ENCODE measurements at regions not wholly inside any gene's neighbourhood (a gene's known extent, or its start where the extent isn't known, plus 50 kb on each side); places are given as distances from the start of the nearest gene placed in this dataset.
A peak's percentile ranks its signal among the peaks of the same experiment; 100 is the strongest.

- DNase-seq (ENCODE audit: low read depth in 4 of 4, low spot score in 1 of 4) = no peak
Observed at GRCh38 chr4:54992266-54992665, 133.1 kb downstream of the KDR start.

GRCh38 chr4:54988655-54989054 is 136.7 kb downstream of the KDR start:
- no peak for DNase-seq (ENCODE audit: low read depth in 4 of 4, low spot score in 1 of 4)

GRCh38 chr4:54986095-54986846 is 139.1 kb downstream of the KDR start:
- no peak for DNase-seq (ENCODE audit: low read depth in 4 of 4, low spot score in 1 of 4)

- DNase-seq (ENCODE audit: low read depth in 4 of 4, low spot score in 1 of 4) = no peak
Observed at GRCh38 chr4:54976682-54977081, 148.7 kb downstream of the KDR start.

- no peak for DNase-seq (ENCODE audit: low read depth in 4 of 4, low spot score in 1 of 4)
Observed at GRCh38 chr4:54976031-54976430, 149.4 kb downstream of the KDR start.

- DNase-seq (ENCODE audit: low read depth in 4 of 4, low spot score in 1 of 4) = no peak
Observed at GRCh38 chr4:54973784-54974183, 151.6 kb downstream of the KDR start.

GRCh38 chr4:54971474-54971950 is 153.9 kb downstream of the KDR start:
- no peak for DNase-seq (ENCODE audit: low read depth in 4 of 4, low spot score in 1 of 4)

GRCh38 chr4:54967289-54967688 is 158.1 kb downstream of the KDR start:
- no peak for DNase-seq (ENCODE audit: low read depth in 4 of 4, low spot score in 1 of 4)

GRCh38 chr4:54961357-54961975 is 163.9 kb downstream of the KDR start:
- no peak for DNase-seq (ENCODE audit: low read depth in 4 of 4, low spot score in 1 of 4)

GRCh38 chr4:54959651-54960116 is 165.7 kb downstream of the KDR start:
- no peak for DNase-seq (ENCODE audit: low read depth in 4 of 4, low spot score in 1 of 4)

GRCh38 chr4:54959131-54959530 is 166.3 kb downstream of the KDR start:
- DNase-seq (ENCODE audit: low read depth in 4 of 4, low spot score in 1 of 4) = no peak

- no peak for DNase-seq (ENCODE audit: low read depth in 4 of 4, low spot score in 1 of 4)
Observed at GRCh38 chr4:54958236-54958635, 167.2 kb downstream of the KDR start.

- DNase-seq (ENCODE audit: low read depth in 4 of 4, low spot score in 1 of 4) = no peak
Observed at GRCh38 chr4:54954656-54955388, 170.6 kb downstream of the KDR start.

GRCh38 chr4:54946741-54947140 is 178.7 kb downstream of the KDR start:
- DNase-seq (ENCODE audit: low read depth in 4 of 4, low spot score in 1 of 4) = no peak

- no peak for DNase-seq (ENCODE audit: low read depth in 4 of 4, low spot score in 1 of 4)
Observed at GRCh38 chr4:54945838-54946237, 179.6 kb downstream of the KDR start.

GRCh38 chr4:54942721-54943120 is 182.7 kb downstream of the KDR start:
- no peak for DNase-seq (ENCODE audit: low read depth in 4 of 4, low spot score in 1 of 4)

GRCh38 chr4:54941994-54942552 is 183.3 kb downstream of the KDR start:
- DNase-seq (ENCODE audit: low read depth in 4 of 4, low spot score in 1 of 4) = no peak

GRCh38 chr4:54940996-54941865 is 184.2 kb downstream of the KDR start:
- DNase-seq (ENCODE audit: low read depth in 4 of 4, low spot score in 1 of 4) = peak in 1 of 4 experiments; percentile 11

GRCh38 chr4:54937501-54937900 is 187.9 kb downstream of the KDR start:
- no peak for DNase-seq (ENCODE audit: low read depth in 4 of 4, low spot score in 1 of 4)

- no peak for DNase-seq (ENCODE audit: low read depth in 4 of 4, low spot score in 1 of 4)
Observed at GRCh38 chr4:54933579-54933978, 191.8 kb downstream of the KDR start.

GRCh38 chr4:54930226-54930625 is 195.2 kb downstream of the KDR start:
- no peak for DNase-seq (ENCODE audit: low read depth in 4 of 4, low spot score in 1 of 4)

Data from stimulated activated CD4-positive, alpha-beta T cell treated with anti-CD3 and anti-CD28 coated beads, Interleukin-1b, Interleukin-23, amount 100 ng/mL, for 24 hours (primary cell).